ENCODE measurements at regions not wholly inside any gene's neighbourhood (a gene's known extent, or its start where the extent isn't known, plus 50 kb on each side); places are given as distances from the start of the nearest gene placed in this dataset.

DNA sequence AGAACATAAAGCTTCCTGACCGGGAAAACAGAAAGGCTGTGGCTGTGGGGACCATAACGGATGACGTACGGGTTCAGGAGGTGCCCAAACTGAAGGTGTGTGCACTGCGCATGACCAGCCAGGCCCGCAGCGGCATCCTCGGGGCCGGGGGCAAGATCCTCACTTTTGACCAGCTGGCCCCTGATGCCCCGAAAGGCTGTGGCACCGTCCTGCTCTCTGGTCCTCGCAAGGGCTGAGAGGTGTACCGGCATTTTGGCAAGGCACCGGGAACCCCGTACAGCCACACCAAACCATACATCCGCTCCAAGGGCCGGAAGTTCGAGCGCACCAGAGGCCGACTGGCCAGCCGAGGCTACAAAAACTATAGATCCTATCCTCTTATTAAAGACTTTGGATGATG, 179.3 kb downstream of the PTN start:
- no peak for DNase-seq
- Histone ChIP-seq H3K4me3 (no peak overlapping the region), H3K4me1 (replicated peaks; ENCODE audit: insufficient read depth) (no peaks in the 10 kb centered on the region), H3K27me3 (ENCODE audit: insufficient read depth, low read depth) (no peaks in the 10 kb centered on the region), H3K4me2 (no peak overlapping the region), H3K79me2 (ENCODE audit: low read depth) (no peaks in the 10 kb centered on the region), H3K27ac (no peak overlapping the region), H3K9me3 (ENCODE audit: insufficient read depth, low read depth) (no peaks in the 10 kb centered on the region), H2AFZ (no peak overlapping the region), H3K9me2 (ENCODE audit: insufficient read depth) (no peaks in the 10 kb centered on the region), H3K36me3 (ENCODE audit: low read depth) (no peaks in the 10 kb centered on the region), H3F3A (ENCODE audit: insufficient read depth, low read depth) (no peaks in the 10 kb centered on the region), H4K20me1 (ENCODE audit: insufficient read depth) (no peaks in the 10 kb centered on the region)
- intact Hi-C loops (cut with micrococcal nuclease; ENCODE audit: unreplicated experiment), result no loop called here
- BruUV-seq (replicated peaks), result no TSS peak
- no peak for TF ChIP-seq EZH2 (IDR thresholded peaks at IDR 0.05; ENCODE audit: low read depth)
- TF ChIP-seq, protein P1, sequence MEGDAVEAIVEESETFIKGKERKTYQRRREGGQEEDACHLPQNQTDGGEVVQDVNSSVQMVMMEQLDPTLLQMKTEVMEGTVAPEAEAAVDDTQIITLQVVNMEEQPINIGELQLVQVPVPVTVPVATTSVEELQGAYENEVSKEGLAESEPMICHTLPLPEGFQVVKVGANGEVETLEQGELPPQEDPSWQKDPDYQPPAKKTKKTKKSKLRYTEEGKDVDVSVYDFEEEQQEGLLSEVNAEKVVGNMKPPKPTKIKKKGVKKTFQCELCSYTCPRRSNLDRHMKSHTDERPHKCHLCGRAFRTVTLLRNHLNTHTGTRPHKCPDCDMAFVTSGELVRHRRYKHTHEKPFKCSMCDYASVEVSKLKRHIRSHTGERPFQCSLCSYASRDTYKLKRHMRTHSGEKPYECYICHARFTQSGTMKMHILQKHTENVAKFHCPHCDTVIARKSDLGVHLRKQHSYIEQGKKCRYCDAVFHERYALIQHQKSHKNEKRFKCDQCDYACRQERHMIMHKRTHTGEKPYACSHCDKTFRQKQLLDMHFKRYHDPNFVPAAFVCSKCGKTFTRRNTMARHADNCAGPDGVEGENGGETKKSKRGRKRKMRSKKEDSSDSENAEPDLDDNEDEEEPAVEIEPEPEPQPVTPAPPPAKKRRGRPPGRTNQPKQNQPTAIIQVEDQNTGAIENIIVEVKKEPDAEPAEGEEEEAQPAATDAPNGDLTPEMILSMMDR (conservative IDR thresholded peaks at IDR 0.05), result no peak
- ChIA-PET CTCF (no interaction called here), POLR2A (ENCODE audit: unreplicated experiment) (no interaction called here)

DNA sequence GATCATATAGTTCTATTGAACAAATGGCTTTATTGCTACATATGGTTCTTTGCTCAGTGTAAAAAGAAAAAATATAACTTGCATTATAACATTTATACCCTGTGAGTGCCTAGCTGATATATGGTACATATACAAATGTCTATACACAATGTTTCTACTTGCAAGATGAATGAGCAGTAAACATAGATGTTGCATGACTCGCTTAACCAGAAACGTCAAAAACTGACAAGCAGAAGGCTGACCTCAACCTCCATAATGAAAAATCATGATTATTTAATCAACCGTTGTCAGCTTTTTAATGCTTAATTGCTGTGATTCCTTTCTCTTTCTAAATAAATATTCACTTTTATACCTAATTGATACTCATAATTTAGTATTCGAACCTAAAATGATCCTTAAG, 183.3 kb downstream of the PTN start:
- H3K9me3 ChIP-seq (ENCODE audit: insufficient read depth, low read depth), result no peaks in the 10 kb centered on the region
- no peak overlapping the region for H3K27ac ChIP-seq
- no peak for DNase-seq
- H3K4me3 ChIP-seq, result no peak overlapping the region
- BruUV-seq (replicated peaks), result no TSS peak
- H3K27me3 ChIP-seq (ENCODE audit: insufficient read depth, low read depth), result no peaks in the 10 kb centered on the region
- H3K79me2 ChIP-seq (ENCODE audit: low read depth), result no peaks in the 10 kb centered on the region
- H3K4me1 ChIP-seq (replicated peaks; ENCODE audit: insufficient read depth), result no peaks in the 10 kb centered on the region
- H3F3A ChIP-seq (ENCODE audit: insufficient read depth, low read depth), result no peaks in the 10 kb centered on the region
- H4K20me1 ChIP-seq (ENCODE audit: insufficient read depth), result no peaks in the 10 kb centered on the region
- TF ChIP-seq, protein P1 (conservative IDR thresholded peaks at IDR 0.05), result no peak
- TF ChIP-seq EZH2 (IDR thresholded peaks at IDR 0.05; ENCODE audit: low read depth), result no peak
- H2AFZ ChIP-seq, result no peak overlapping the region
- ChIA-PET CTCF (no interaction called here), POLR2A (ENCODE audit: unreplicated experiment) (no interaction called here)
- H3K9me2 ChIP-seq (ENCODE audit: insufficient read depth), result no peaks in the 10 kb centered on the region
- intact Hi-C loops (cut with micrococcal nuclease; ENCODE audit: unreplicated experiment), result no loop called here
- no peak overlapping the region for H3K4me2 ChIP-seq
- H3K36me3 ChIP-seq (ENCODE audit: low read depth), result no peaks in the 10 kb centered on the region

DNA sequence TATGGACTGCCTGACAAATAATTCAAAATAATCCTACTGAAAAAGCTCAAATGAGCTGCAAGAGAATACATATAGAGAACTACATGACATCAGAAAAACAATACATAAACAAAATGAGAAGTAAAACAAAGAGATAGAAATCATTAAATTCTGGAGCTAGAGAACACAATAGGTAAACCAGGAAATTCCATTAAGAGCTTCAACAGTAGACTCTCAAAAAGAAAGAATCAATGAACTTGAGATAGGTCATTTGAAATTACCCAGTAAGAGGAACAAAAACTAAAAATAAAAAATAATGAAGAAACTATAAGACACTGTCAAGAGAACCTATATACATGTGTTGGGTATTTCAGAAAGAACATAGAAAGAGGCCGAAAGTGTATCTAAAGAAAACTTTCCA, 186.3 kb downstream of the PTN start:
- intact Hi-C loops (cut with micrococcal nuclease; ENCODE audit: unreplicated experiment), result no loop called here
- no peaks in the 10 kb centered on the region for H3K9me2 ChIP-seq (ENCODE audit: insufficient read depth)
- ChIA-PET CTCF (no interaction called here), POLR2A (ENCODE audit: unreplicated experiment) (no interaction called here)
- H3K4me3 ChIP-seq, result no peak overlapping the region
- H3K9me3 ChIP-seq (ENCODE audit: insufficient read depth, low read depth), result no peaks in the 10 kb centered on the region
- H3K27ac ChIP-seq, result no peak overlapping the region
- no peaks in the 10 kb centered on the region for H4K20me1 ChIP-seq (ENCODE audit: insufficient read depth)
- no peaks in the 10 kb centered on the region for H3F3A ChIP-seq (ENCODE audit: insufficient read depth, low read depth)
- TF ChIP-seq, protein P1 (conservative IDR thresholded peaks at IDR 0.05), result no peak
- TF ChIP-seq EZH2 (IDR thresholded peaks at IDR 0.05; ENCODE audit: low read depth), result no peak
- BruUV-seq (replicated peaks), result no TSS peak
- no peaks in the 10 kb centered on the region for H3K27me3 ChIP-seq (ENCODE audit: insufficient read depth, low read depth)
- no peaks in the 10 kb centered on the region for H3K79me2 ChIP-seq (ENCODE audit: low read depth)
- no peaks in the 10 kb centered on the region for H3K36me3 ChIP-seq (ENCODE audit: low read depth)
- no peak overlapping the region for H3K4me2 ChIP-seq
- no peak for DNase-seq
- H2AFZ ChIP-seq, result no peak overlapping the region
- no peaks in the 10 kb centered on the region for H3K4me1 ChIP-seq (replicated peaks; ENCODE audit: insufficient read depth)
